ENCODE measurements at regions not wholly inside any gene's neighbourhood (a gene's known extent, or its start where the extent isn't known, plus 50 kb on each side); places are given as distances from the start of the nearest gene placed in this dataset.

DNA sequence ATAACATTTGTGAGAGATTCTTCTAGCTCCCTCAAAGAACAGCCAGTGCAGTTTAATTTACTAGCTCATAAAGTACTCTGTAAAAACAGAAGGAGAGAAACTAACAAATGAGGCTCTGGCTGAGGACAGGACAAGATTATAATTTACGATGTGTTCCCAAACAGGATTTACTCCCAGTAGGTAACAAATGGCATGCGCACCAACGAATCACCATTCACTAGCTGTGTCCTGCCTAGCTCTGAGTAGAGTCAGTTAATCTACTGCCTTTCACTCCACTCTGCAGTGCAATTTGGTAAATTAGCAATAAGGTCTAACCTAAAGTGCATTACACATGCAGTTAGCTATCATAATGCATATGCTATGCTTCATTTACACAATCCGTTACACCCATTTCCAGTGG lies 497.4 kb upstream of the CCNG1 start:
- TF ChIP-seq CTCF (IDR thresholded peaks at IDR 0.05; ENCODE audit: poor library complexity) (no peak), EZH2phosphoT487 (IDR thresholded peaks at IDR 0.05; ENCODE audit: low read depth, severe bottlenecking, unreplicated experiment) (no peak), EZH2 (IDR thresholded peaks at IDR 0.05; ENCODE audit: borderline replicate concordance) (no peak)
